ENCODE measurements at regions not wholly inside any gene's neighbourhood (a gene's known extent, or its start where the extent isn't known, plus 50 kb on each side); places are given as distances from the start of the nearest gene placed in this dataset.
"Not testable (repeated sequence)": the region's sequence is repeated elsewhere in the genome, so short reads cannot be mapped to it uniquely, and the experiment has no call there.

DNA sequence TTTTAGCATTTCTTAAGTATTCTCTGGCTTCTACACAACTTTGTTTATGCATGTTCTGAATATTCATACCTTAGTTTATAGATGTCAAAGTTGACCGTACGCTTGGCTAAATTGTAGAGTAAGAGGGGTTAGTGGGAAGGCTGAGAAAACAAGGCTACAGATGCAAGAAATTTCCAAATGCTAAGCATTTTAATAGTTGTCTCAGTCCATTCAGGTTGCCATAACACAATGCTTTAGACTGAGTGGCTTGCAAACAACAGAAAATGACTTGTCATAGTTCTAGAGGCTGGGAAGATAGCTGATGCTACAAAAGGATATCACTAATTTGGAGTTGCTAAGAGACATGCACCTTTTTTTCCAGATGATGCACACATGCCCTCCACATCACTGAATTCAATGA is 53.0 kb upstream of the C1QTNF3 start:
- not testable (repeated sequence) for H3K27me3 ChIP-seq (ENCODE audit: control insufficient read depth in 1 of 2, insufficient read depth in 2 of 2, low read length in 2 of 2); H3K4me3 ChIP-seq (ENCODE audit: low read depth in 1 of 2, low read length in 2 of 2); H3K36me3 ChIP-seq (ENCODE audit: control insufficient read depth in 1 of 2, insufficient read depth in 2 of 2, low read length in 2 of 2); H3K27ac ChIP-seq (ENCODE audit: low read depth, low read length); H3K9me3 ChIP-seq (ENCODE audit: control insufficient read depth in 1 of 2, low read length in 2 of 2); H3K4me1 ChIP-seq (ENCODE audit: control insufficient read depth in 1 of 2, insufficient read depth in 2 of 2, low read length in 2 of 2); H3K9ac ChIP-seq (ENCODE audit: low read depth in 1 of 2, low read length in 2 of 2)

DNA sequence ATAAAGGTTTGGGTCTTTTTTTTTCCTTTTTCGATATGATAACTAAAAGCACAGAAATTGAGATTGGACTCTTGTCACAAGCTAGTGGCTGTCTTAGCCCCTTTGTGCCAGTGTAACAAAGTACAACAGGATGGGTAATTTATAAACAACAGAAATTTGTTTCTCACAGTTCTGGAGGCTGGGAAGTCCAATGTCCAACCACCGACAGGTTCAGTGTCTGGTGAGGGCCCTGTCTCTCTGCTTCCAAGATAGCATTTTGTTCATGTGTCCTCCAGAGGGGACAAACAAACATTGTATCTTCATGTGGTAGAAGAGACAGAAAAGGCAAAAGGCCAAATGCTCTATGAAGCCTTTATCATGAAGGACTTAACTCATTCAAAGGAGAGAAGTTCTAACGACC is 56.9 kb upstream of the C1QTNF3 start:
- H3K27ac ChIP-seq (ENCODE audit: low read depth, low read length); H3K9ac ChIP-seq (ENCODE audit: low read depth in 1 of 2, low read length in 2 of 2): not testable (repeated sequence)

DNA sequence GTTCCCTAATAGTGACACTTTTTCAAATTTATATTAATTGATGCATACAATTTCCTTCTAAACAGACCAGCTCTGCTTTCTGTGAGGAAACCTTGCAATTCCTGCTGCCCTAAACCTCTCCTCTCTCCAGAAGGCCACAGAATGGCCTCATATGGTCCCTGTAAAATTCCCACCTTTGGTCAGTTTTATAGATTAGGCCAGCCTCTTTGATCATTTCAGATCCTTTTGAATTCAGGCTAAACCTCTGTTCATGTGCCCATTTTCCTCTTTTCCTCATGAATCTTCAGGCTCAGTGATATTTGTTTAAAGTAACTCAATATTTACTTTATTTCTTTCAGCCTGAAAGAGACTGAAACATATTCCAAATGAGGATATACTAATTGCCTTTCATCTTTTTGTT is 58.6 kb upstream of the C1QTNF3 start:
- not testable (repeated sequence) for H3K27ac ChIP-seq (ENCODE audit: low read depth, low read length); H3K27me3 ChIP-seq (ENCODE audit: control insufficient read depth in 1 of 2, insufficient read depth in 2 of 2, low read length in 2 of 2); H3K9me3 ChIP-seq (ENCODE audit: control insufficient read depth in 1 of 2, low read length in 2 of 2); H3K4me1 ChIP-seq (ENCODE audit: control insufficient read depth in 1 of 2, insufficient read depth in 2 of 2, low read length in 2 of 2); H3K9ac ChIP-seq (ENCODE audit: low read depth in 1 of 2, low read length in 2 of 2); H3K36me3 ChIP-seq (ENCODE audit: control insufficient read depth in 1 of 2, insufficient read depth in 2 of 2, low read length in 2 of 2); H3K4me3 ChIP-seq (ENCODE audit: low read depth in 1 of 2, low read length in 2 of 2)

More for the DNA sequence above, 56.9 kb upstream of the C1QTNF3 start:
- not testable (repeated sequence) for H3K9me3 ChIP-seq (ENCODE audit: control insufficient read depth in 1 of 2, low read length in 2 of 2); H3K27me3 ChIP-seq (ENCODE audit: control insufficient read depth in 1 of 2, insufficient read depth in 2 of 2, low read length in 2 of 2); H3K4me1 ChIP-seq (ENCODE audit: control insufficient read depth in 1 of 2, insufficient read depth in 2 of 2, low read length in 2 of 2); H3K4me3 ChIP-seq (ENCODE audit: low read depth in 1 of 2, low read length in 2 of 2); H3K36me3 ChIP-seq (ENCODE audit: control insufficient read depth in 1 of 2, insufficient read depth in 2 of 2, low read length in 2 of 2)

GRCh38 chr5:34108897-34109296 is 65.9 kb upstream of the C1QTNF3 start:
- not testable (repeated sequence) for H3K27ac ChIP-seq (ENCODE audit: low read depth, low read length); H3K4me1 ChIP-seq (ENCODE audit: control insufficient read depth in 1 of 2, insufficient read depth in 2 of 2, low read length in 2 of 2); H3K4me3 ChIP-seq (ENCODE audit: low read depth in 1 of 2, low read length in 2 of 2); H3K9ac ChIP-seq (ENCODE audit: low read depth in 1 of 2, low read length in 2 of 2); H3K27me3 ChIP-seq (ENCODE audit: control insufficient read depth in 1 of 2, insufficient read depth in 2 of 2, low read length in 2 of 2); H3K9me3 ChIP-seq (ENCODE audit: control insufficient read depth in 1 of 2, low read length in 2 of 2); H3K36me3 ChIP-seq (ENCODE audit: control insufficient read depth in 1 of 2, insufficient read depth in 2 of 2, low read length in 2 of 2)

- H3K27me3 ChIP-seq (ENCODE audit: control insufficient read depth in 1 of 2, insufficient read depth in 2 of 2, low read length in 2 of 2); H3K4me1 ChIP-seq (ENCODE audit: control insufficient read depth in 1 of 2, insufficient read depth in 2 of 2, low read length in 2 of 2); H3K36me3 ChIP-seq (ENCODE audit: control insufficient read depth in 1 of 2, insufficient read depth in 2 of 2, low read length in 2 of 2); H3K27ac ChIP-seq (ENCODE audit: low read depth, low read length); H3K4me3 ChIP-seq (ENCODE audit: low read depth in 1 of 2, low read length in 2 of 2); H3K9me3 ChIP-seq (ENCODE audit: control insufficient read depth in 1 of 2, low read length in 2 of 2); H3K9ac ChIP-seq (ENCODE audit: low read depth in 1 of 2, low read length in 2 of 2): not testable (repeated sequence)
Observed at GRCh38 chr5:34124280-34124679, 81.3 kb upstream of the C1QTNF3 start.

GRCh38 chr5:34125354-34125753 is 82.3 kb upstream of the C1QTNF3 start:
- not testable (repeated sequence) for H3K9me3 ChIP-seq (ENCODE audit: control insufficient read depth in 1 of 2, low read length in 2 of 2); H3K4me1 ChIP-seq (ENCODE audit: control insufficient read depth in 1 of 2, insufficient read depth in 2 of 2, low read length in 2 of 2); H3K9ac ChIP-seq (ENCODE audit: low read depth in 1 of 2, low read length in 2 of 2); H3K36me3 ChIP-seq (ENCODE audit: control insufficient read depth in 1 of 2, insufficient read depth in 2 of 2, low read length in 2 of 2); H3K27ac ChIP-seq (ENCODE audit: low read depth, low read length); H3K4me3 ChIP-seq (ENCODE audit: low read depth in 1 of 2, low read length in 2 of 2); H3K27me3 ChIP-seq (ENCODE audit: control insufficient read depth in 1 of 2, insufficient read depth in 2 of 2, low read length in 2 of 2)

DNA sequence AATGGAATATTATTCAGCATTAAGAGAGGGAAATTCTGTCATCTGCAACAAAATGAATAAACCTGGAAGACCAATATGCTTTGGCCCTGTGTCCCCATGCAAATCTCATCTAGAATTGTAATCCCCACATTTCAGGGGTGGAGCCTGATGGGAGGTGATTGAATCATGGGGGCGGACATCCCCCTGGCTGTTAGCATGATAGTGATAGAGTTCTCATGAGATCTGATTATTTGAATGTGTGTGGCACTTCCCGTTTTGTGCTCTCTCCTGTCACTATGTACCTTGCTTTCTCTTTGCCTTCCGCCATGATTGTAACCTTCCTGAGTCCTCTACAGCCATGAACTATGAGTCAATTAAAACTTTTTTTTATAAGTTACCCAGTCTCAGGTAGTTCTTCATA is 83.7 kb upstream of the C1QTNF3 start:
- H3K4me3 ChIP-seq (ENCODE audit: low read depth in 1 of 2, low read length in 2 of 2), result not testable (repeated sequence)

GRCh38 chr5:34127818-34128217 is 84.8 kb upstream of the C1QTNF3 start:
- H3K27ac ChIP-seq (ENCODE audit: low read depth, low read length); H3K36me3 ChIP-seq (ENCODE audit: control insufficient read depth in 1 of 2, insufficient read depth in 2 of 2, low read length in 2 of 2); H3K27me3 ChIP-seq (ENCODE audit: control insufficient read depth in 1 of 2, insufficient read depth in 2 of 2, low read length in 2 of 2): not testable (repeated sequence)

More for the DNA sequence above, 83.7 kb upstream of the C1QTNF3 start:
- not testable (repeated sequence) for H3K27ac ChIP-seq (ENCODE audit: low read depth, low read length); H3K4me1 ChIP-seq (ENCODE audit: control insufficient read depth in 1 of 2, insufficient read depth in 2 of 2, low read length in 2 of 2); H3K9me3 ChIP-seq (ENCODE audit: control insufficient read depth in 1 of 2, low read length in 2 of 2); H3K27me3 ChIP-seq (ENCODE audit: control insufficient read depth in 1 of 2, insufficient read depth in 2 of 2, low read length in 2 of 2); H3K9ac ChIP-seq (ENCODE audit: low read depth in 1 of 2, low read length in 2 of 2); H3K36me3 ChIP-seq (ENCODE audit: control insufficient read depth in 1 of 2, insufficient read depth in 2 of 2, low read length in 2 of 2)

GRCh38 chr5:34128890-34129289 is 85.9 kb upstream of the C1QTNF3 start:
- H3K27ac ChIP-seq (ENCODE audit: low read depth, low read length), result not testable (repeated sequence)

More at GRCh38 chr5:34127818-34128217, 84.8 kb upstream of the C1QTNF3 start:
- not testable (repeated sequence) for H3K4me3 ChIP-seq (ENCODE audit: low read depth in 1 of 2, low read length in 2 of 2); H3K9me3 ChIP-seq (ENCODE audit: control insufficient read depth in 1 of 2, low read length in 2 of 2); H3K4me1 ChIP-seq (ENCODE audit: control insufficient read depth in 1 of 2, insufficient read depth in 2 of 2, low read length in 2 of 2); H3K9ac ChIP-seq (ENCODE audit: low read depth in 1 of 2, low read length in 2 of 2)

GRCh38 chr5:34154988-34155387 is 112.0 kb upstream of the C1QTNF3 start:
- H3K9me3 ChIP-seq (ENCODE audit: control insufficient read depth in 1 of 2, low read length in 2 of 2); H3K36me3 ChIP-seq (ENCODE audit: control insufficient read depth in 1 of 2, insufficient read depth in 2 of 2, low read length in 2 of 2); H3K4me3 ChIP-seq (ENCODE audit: low read depth in 1 of 2, low read length in 2 of 2); H3K27ac ChIP-seq (ENCODE audit: low read depth, low read length); H3K4me1 ChIP-seq (ENCODE audit: control insufficient read depth in 1 of 2, insufficient read depth in 2 of 2, low read length in 2 of 2); H3K27me3 ChIP-seq (ENCODE audit: control insufficient read depth in 1 of 2, insufficient read depth in 2 of 2, low read length in 2 of 2); H3K9ac ChIP-seq (ENCODE audit: low read depth in 1 of 2, low read length in 2 of 2): not testable (repeated sequence)

More at GRCh38 chr5:34128890-34129289, 85.9 kb upstream of the C1QTNF3 start:
- not testable (repeated sequence) for H3K36me3 ChIP-seq (ENCODE audit: control insufficient read depth in 1 of 2, insufficient read depth in 2 of 2, low read length in 2 of 2); H3K4me1 ChIP-seq (ENCODE audit: control insufficient read depth in 1 of 2, insufficient read depth in 2 of 2, low read length in 2 of 2); H3K9ac ChIP-seq (ENCODE audit: low read depth in 1 of 2, low read length in 2 of 2); H3K27me3 ChIP-seq (ENCODE audit: control insufficient read depth in 1 of 2, insufficient read depth in 2 of 2, low read length in 2 of 2); H3K4me3 ChIP-seq (ENCODE audit: low read depth in 1 of 2, low read length in 2 of 2); H3K9me3 ChIP-seq (ENCODE audit: control insufficient read depth in 1 of 2, low read length in 2 of 2)

- H3K27me3 ChIP-seq (ENCODE audit: control insufficient read depth in 1 of 2, insufficient read depth in 2 of 2, low read length in 2 of 2); H3K27ac ChIP-seq (ENCODE audit: low read depth, low read length); H3K9ac ChIP-seq (ENCODE audit: low read depth in 1 of 2, low read length in 2 of 2); H3K4me3 ChIP-seq (ENCODE audit: low read depth in 1 of 2, low read length in 2 of 2); H3K9me3 ChIP-seq (ENCODE audit: control insufficient read depth in 1 of 2, low read length in 2 of 2); H3K36me3 ChIP-seq (ENCODE audit: control insufficient read depth in 1 of 2, insufficient read depth in 2 of 2, low read length in 2 of 2); H3K4me1 ChIP-seq (ENCODE audit: control insufficient read depth in 1 of 2, insufficient read depth in 2 of 2, low read length in 2 of 2): not testable (repeated sequence)
Observed at GRCh38 chr5:34156703-34157414, 113.8 kb upstream of the C1QTNF3 start.

Measured in duodenal mucosa (tissue), 2 donors.